Adrenal gland (tissue), 9 donors: ENCODE measurements at regions not wholly inside any gene's neighbourhood (a gene's known extent, or its start where the extent isn't known, plus 50 kb on each side); places are given as distances from the start of the nearest gene placed in this dataset.

ENCODE experiments used
- DNase-seq, 7 donors: peaks; one replicate each; pipeline ENCODE4 v3.0.0-alpha.2; 2019 to 2020
- H3K27ac ChIP-seq, 5 donors: fragments of 200-600 bp; sonication (generic) in 4 of 5; 1 replicate in 3 of 5; 2 replicates in 2 of 5; pipeline versions ENCODE4 v1.5.1 to v1.8.0; 2016 to 2020; ENCODE audit warnings: mild to moderate bottlenecking in 1 of 5
- H3K27me3 ChIP-seq: fragments of 200-600 bp; 2 replicates; pipeline ENCODE4 v1.8.0; 2021
- H3K36me3 ChIP-seq, 2 donors: fragments of 200-600 bp; replicated peaks in 1 of 2; 1 replicate in 1 of 2; 2 replicates in 1 of 2; pipeline versions ENCODE4 v1.5.1 to v1.8.0; 2018 to 2022
- H3K4me1 ChIP-seq, 2 donors: fragments of 200-600 bp; replicated peaks in 1 of 2; 1 replicate in 1 of 2; 2 replicates in 1 of 2; pipeline versions ENCODE4 v1.5.1 to v1.8.0; 2018 to 2021
- H3K4me3 ChIP-seq, 4 donors: fragments of 200-600 bp; sonication (generic) in 3 of 4; one replicate each; pipeline ENCODE4 v1.5.1; 2016 to 2018
- H3K9me3 ChIP-seq, 3 donors: fragments of 200-600 bp; sonication (generic) in 1 of 3; replicated peaks in 1 of 3; 1 replicate in 2 of 3; 2 replicates in 1 of 3; pipeline versions ENCODE4 v1.5.1 to v1.8.0; 2016 to 2021
- POLR2A ChIP-seq, 2 donors: fragments of 450-650 bp; IDR thresholded peaks; one replicate each; pipeline ENCODE4 v1.6.1; 2017; ENCODE audit warnings: antibody characterized with exemption in 2 of 2, mild to moderate bottlenecking in 2 of 2, moderate library complexity in 1 of 2
- WGBS, 4 donors: extraction: QIAGEN DNeasy Blood & Tissue Kit in 2 of 4; methylation state at CpG; one replicate each; pipeline versions ENCODE4 v1.1.5 to v1.1.7; 2013 to 2017; 5-methylcytosine and 5-hydroxymethylcytosine counted together
- intact Hi-C, 2 donors: fragments of 100-400 bp; cut with DNase I; formaldehyde crosslinking; loops; one replicate each; pipeline versions ENCODE4 v1.14.1 to v1.15.0; 2022 to 2023
- TF ChIP-seq, protein P1 (sequence below), 6 experiments: fragments of 450-650 bp in 4 of 6; fragments of 200-600 bp in 2 of 6; sonication (generic) in 1 of 6; IDR thresholded peaks; 1 replicate in 5 of 6; 2 replicates in 1 of 6; pipeline versions ENCODE4 v1.5.1 to v1.8.0; 2016 to 2021; ENCODE audit warnings: antibody characterized with exemption in 6 of 6, mild to moderate bottlenecking in 2 of 6, moderate library complexity in 1 of 6
- donor health status: healthy with polysubstance abuse.
- donor health status: Bipolar disorder and iron deficiency.
- donor health status: DM: yes; HTN: yes; CAD: no.
- donor health status: DM: no; HTN: no; CAD: no.
- donor health status: DM: no; HTN: no; CAD: no.

DNA sequence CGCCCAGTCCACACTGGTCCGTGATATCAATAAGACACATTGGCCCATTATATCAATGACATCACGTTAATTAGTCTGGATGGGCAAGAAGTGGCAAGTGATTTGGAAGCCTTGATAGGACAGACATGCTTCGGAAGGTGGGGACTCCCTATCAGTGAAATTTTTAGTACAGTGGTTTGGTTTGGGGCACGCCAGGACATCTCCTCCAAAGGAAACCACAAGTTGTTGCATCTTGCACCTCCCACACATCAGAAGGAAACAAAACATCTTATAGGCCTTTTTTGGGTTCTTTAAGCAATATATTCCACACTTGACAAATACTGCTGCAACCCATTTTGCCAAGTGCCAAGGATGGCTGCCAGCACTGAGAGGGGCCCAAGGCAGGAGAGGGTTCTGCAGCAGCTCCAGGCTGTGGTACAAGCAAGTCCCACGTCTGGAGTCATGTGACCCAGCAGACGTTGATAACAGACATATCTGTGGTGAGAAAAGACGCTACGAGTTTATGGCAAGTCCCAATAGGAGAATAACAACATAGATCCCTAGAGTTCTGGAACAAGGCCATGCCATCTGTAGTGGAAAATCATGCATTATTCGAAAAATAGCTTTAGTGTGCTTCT is 95.3 kb upstream of the DISP3 start:
- no peaks in the 10 kb centered on the region for H3K9me3 ChIP-seq
- 63 to 67% (median 64%) methylated on average over 9 to 10 of the region's 10 CpGs for WGBS, 4 donors
- H3K4me1 ChIP-seq = no peaks in the 10 kb centered on the region
- no peaks in the 10 kb centered on the region for H3K27me3 ChIP-seq
- no peak for TF ChIP-seq POLR2A (IDR thresholded peaks at IDR 0.05)
- TF ChIP-seq, protein P1, sequence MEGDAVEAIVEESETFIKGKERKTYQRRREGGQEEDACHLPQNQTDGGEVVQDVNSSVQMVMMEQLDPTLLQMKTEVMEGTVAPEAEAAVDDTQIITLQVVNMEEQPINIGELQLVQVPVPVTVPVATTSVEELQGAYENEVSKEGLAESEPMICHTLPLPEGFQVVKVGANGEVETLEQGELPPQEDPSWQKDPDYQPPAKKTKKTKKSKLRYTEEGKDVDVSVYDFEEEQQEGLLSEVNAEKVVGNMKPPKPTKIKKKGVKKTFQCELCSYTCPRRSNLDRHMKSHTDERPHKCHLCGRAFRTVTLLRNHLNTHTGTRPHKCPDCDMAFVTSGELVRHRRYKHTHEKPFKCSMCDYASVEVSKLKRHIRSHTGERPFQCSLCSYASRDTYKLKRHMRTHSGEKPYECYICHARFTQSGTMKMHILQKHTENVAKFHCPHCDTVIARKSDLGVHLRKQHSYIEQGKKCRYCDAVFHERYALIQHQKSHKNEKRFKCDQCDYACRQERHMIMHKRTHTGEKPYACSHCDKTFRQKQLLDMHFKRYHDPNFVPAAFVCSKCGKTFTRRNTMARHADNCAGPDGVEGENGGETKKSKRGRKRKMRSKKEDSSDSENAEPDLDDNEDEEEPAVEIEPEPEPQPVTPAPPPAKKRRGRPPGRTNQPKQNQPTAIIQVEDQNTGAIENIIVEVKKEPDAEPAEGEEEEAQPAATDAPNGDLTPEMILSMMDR (IDR thresholded peaks at IDR 0.05) = no peak
- no peaks in the 10 kb centered on the region for H3K36me3 ChIP-seq
- no peak overlapping the region for H3K4me3 ChIP-seq
- DNase-seq = no peak
- H3K27ac ChIP-seq = no peak overlapping the region
- intact Hi-C loops = no loop called here

DNA sequence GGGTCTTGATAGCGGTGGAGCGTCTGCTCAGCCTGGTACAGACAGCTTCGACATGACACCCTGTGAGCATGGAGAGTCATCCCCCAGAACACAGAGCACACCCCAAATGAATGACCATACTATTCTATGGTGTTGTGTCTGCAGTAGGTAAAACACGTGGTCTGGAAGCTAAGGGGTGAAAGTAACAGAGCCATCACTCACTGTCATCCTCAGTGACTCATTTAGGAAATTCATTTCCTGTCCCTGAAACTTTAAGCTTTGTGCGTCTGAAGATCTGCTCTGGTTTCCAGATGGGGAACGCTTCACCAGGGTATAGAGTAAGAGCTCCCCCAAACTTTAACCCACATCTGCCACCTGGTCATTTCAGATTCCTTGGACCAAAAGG is 94.8 kb upstream of the DISP3 start:
- no peak for TF ChIP-seq POLR2A (IDR thresholded peaks at IDR 0.05)
- TF ChIP-seq, protein P1 (IDR thresholded peaks at IDR 0.05) = no peak
- WGBS, 4 donors = 36 to 51% (median 39%) methylated on average over 6 of the region's 6 CpGs
- Histone ChIP-seq H3K27ac (no peak overlapping the region), H3K36me3 (no peaks in the 10 kb centered on the region), H3K4me3 (no peak overlapping the region), H3K27me3 (no peaks in the 10 kb centered on the region), H3K4me1 (no peaks in the 10 kb centered on the region), H3K9me3 (no peaks in the 10 kb centered on the region)
- no peak for DNase-seq
- intact Hi-C loops = no loop called here

DNA sequence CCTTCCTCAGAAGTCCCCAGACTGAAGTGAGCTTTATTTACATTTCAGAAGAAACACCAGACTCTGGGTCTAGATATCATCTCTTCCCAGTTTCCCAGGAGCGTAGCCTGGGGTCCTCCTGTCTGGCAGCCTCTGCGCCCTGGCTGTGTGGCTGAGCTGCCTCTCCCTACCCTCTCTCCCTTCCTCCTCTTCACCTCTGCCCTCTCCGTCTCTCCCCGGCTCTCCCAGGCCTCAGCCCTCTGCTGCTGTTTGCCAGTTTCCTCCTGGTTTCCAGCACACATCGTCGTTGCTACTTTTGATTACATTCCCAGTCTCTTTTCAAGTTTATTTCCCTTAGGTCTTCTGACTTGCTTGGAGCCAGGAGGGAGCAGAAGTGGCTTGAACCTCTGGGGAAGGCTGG is 91.1 kb upstream of the DISP3 start:
- 25 to 41% (median 35%) methylated on average over 6 of the region's 6 CpGs for WGBS, 4 donors
- no peak for DNase-seq
- TF ChIP-seq, protein P1 (IDR thresholded peaks at IDR 0.05) = no peak
- no peak for TF ChIP-seq POLR2A (IDR thresholded peaks at IDR 0.05)
- Histone ChIP-seq H3K27ac (no peak overlapping the region), H3K9me3 (no peaks in the 10 kb centered on the region), H3K4me3 (no peak overlapping the region), H3K4me1 (no peaks in the 10 kb centered on the region), H3K36me3 (no peaks in the 10 kb centered on the region), H3K27me3 (no peaks in the 10 kb centered on the region)
- intact Hi-C loops = no loop called here

DNA sequence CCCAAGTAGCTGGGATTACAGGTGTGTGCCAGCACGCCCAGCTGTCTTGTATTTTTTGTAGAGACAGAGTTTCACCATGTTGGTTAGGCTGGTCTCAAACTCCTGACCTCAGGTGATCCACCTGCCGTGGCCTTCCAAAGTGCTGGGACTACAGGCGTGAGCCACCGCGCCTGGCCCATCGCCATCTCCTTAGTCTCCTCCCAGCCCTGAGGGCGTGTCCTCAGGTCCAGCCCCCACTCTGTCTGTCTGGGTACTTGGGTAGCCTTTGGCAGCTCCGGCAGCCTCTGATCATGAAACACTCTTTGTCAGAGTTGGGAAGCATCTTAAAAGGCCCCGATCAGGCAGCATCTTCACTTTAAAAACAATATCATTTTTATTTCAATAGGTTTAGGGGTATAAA is 90.3 kb upstream of the DISP3 start:
- intact Hi-C loops = no loop called here
- H3K27me3 ChIP-seq = no peaks in the 10 kb centered on the region
- H3K4me3 ChIP-seq = no peak overlapping the region
- no peaks in the 10 kb centered on the region for H3K9me3 ChIP-seq
- TF ChIP-seq, protein P1 (IDR thresholded peaks at IDR 0.05) = no peak
- no peak for TF ChIP-seq POLR2A (IDR thresholded peaks at IDR 0.05)
- 58 to 77% (median 60%) methylated on average over 8 to 9 of the region's 9 CpGs for WGBS, 4 donors
- no peaks in the 10 kb centered on the region for H3K4me1 ChIP-seq
- DNase-seq = no peak
- no peak overlapping the region for H3K27ac ChIP-seq
- no peaks in the 10 kb centered on the region for H3K36me3 ChIP-seq
